GM19324 (cell line): ENCODE measurements at regions not wholly inside any gene's neighbourhood (a gene's known extent, or its start where the extent isn't known, plus 50 kb on each side); places are given as distances from the start of the nearest gene placed in this dataset.

Source experiments
- ATAC-seq: cut with Tn5 transposase; IDR thresholded peaks from one replicate; pipeline ENCODE4 v1.9.1; 2021; ENCODE audit warnings: mild to moderate bottlenecking, moderate library complexity; ENCODE audit not compliant: unreplicated experiment, low FRiP score

DNA sequence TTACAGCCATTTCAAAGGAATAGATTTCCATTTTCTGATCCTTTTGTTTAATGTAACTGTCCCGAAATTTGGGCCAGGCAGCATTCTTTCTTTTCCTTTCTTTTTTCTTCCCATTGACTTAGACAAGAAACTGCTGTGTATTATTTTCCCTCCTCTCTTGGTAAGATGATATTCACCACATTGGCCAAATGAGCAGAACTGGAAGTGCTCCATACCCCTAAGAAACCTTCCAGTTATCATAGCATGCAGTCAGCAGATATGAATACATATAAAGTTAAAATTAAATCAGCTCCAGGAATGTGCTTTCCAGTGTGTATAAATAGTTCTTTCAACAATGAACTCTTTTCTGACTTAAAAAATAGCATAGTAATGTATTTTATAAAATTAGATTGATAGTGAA, 168.5 kb upstream of the GAS1 start:
- ATAC-seq = no peak

- no peak for ATAC-seq
Observed at GRCh38 chr9:87116492-87116891, 169.2 kb upstream of the GAS1 start.

DNA sequence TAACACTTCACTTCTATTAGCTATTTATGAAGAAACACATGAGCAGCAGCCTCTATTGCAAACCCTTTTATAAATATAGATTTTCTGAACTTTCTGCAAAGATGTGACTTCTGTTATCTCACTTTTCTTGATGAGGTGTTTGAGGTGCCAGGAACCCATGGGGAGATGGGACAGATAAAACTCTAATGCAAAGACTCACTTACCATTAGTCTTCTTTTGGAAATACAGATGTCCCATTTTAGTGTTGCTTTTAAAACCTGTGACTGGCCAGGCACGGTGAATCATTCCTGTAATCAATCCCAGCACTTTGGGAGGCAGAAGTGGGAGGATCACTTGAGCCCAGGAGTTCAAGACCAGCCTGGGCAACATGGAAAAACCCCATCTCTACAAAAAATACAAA, 171.3 kb upstream of the GAS1 start:
- no peak for ATAC-seq

GRCh38 chr9:87119328-87119881, 172.1 kb upstream of the GAS1 start:
- no peak for ATAC-seq

DNA sequence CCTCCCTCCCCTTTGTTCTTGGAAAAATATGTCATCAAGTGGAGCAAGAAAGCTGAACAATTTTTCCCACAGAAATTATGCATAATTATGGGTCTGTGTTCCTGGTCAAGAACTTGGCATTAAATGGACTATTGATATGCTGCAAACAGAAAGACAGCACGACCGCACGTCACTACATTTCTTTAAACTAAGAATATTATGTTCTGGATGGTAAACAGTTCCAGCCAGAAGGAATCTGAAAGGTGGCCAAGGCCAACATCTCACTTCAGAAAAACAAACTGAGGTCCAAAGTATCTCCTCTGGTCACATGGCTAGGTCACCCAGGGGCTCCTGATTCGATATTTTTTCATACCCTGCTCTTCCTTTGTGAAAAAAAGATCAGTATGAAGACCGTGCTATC, 173.3 kb upstream of the GAS1 start:
- ATAC-seq = no peak

- ATAC-seq = no peak
Observed at GRCh38 chr9:87122947-87123685, 175.8 kb upstream of the GAS1 start.

DNA sequence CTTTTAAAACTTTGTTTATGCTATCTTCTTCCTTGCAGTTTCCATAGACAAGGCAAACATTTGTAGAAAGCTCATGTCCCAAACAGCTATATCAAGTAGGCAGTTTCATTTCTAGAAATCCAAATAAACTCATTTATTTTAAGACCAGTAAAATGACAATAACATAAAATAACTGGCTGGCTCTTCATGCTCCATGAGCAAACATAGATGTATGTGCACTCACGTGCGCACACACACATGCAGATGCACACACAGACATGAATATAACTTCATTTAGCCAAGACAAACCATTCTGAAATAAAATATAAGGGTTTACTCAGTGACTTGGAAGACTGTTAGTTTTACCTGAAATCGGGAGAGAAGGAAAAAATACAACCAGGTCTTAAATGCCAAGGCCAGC, 176.5 kb upstream of the GAS1 start:
- ATAC-seq = no peak

DNA sequence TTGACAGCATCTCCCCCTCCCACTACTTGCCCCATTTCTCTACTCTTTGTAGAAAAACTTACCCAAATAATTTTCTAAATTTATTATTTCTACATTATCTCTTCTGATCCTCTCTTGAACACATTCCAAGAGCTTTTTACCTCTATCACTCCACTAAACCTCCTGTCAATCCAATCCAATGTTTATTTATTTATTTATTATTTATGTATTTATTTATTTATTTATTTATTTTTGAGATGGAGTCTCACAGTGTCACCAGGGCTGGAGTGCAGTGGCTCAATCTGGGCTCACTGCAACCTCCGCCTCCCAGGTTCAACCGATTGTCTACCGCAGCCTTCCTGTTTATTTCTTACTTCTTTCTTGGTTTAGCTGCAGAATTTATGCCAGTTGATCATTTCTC, 178.5 kb upstream of the GAS1 start:
- no peak for ATAC-seq

DNA sequence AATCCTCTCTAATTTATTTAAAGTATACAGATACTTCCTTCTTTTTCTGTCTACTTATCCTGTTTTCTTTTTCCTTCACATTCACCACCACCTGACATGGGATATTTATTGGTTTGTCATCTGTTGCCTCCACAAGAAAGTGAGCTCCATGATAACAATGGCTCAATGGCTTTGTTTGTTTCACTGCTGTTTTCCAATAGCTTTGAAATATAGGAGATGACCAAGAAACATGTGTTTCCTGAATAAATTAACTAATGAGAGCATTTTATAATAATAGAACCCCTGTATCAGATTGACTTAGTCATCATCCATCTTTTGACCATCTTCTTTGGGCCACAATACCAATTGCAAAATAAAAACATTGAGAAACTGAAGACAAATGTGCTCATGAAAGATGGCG, 180.2 kb upstream of the GAS1 start:
- no peak for ATAC-seq

DNA sequence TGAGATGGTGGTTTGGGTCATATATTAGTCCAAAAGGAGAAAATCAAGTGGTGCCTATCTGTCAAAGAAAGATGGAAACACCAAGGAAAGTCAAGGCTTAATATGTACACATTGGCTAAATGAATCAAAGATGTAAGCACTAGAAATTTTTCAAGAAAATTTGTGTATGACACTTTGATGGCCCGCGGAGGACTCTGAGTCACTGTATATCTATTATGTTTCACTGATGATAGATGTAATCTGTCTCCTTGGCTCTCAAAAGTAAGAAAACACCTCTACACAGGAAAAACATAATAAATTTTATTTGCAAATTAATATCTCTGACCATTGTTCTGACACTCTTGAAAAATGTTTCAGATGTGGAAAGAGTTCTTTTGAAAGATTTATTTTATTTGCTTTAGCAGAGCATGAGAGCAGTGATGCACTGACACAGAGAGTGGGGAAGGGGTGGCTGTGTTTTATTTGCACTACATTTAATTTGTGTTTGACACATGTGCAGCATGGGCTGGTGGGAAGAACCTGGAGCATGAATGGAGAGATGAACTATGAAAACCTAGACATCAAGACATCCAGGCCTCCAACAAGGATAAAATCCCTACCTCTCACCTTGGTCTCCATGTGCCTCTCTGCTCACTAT, 180.8 kb upstream of the GAS1 start:
- ATAC-seq = no peak

DNA sequence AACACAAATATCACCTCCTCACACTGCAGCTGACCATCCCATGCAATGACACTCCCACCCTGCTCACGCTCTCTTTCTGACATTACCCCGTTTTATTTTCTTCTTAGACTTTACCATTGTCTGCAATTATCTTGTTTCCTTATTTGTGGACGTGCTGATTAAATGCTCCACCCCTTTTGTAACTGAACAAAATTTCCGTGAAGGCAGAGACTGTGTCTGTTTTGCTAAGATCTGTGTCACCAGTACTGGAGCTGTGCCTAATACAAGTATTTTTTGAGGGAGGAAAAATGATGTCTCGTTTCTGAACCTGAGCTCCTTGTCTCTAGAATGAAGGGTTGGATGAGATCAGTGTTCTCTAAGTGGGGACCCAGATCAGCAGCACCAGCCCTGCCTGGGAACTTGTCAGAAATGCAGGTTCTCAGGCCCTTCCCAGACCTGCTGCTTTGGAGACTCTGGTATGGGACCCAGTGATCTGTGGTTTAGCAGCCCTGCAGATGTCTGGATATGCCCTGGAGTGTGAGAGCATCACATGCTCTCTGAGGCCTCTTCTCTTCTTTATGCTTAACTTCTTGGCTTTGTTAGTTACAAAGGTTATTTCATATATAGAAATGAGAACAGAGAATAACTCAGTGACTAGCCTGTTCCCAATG, 181.7 kb upstream of the GAS1 start:
- ATAC-seq = no peak

GRCh38 chr9:87135074-87135473, 187.8 kb upstream of the GAS1 start:
- ATAC-seq = no peak

DNA sequence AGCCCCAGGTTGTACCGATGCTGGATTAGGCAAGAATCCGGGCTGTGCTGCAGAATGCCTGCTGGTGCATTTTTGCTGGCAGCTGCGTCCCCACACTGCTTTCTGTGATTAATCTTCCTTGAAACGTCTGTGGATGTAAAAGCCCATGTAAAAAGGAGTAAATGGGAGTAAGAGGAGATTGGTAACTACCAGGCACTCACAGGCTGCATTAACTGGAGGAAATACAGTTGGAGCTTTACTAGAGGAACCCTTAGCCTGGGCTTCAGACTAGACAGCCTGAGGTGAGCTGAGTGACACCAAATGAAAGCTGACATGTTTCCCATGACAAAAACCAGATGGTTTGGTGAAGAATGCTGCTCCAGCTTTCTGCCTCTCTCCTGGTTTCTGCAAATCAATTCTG, 190.4 kb upstream of the GAS1 start:
- no peak for ATAC-seq

DNA sequence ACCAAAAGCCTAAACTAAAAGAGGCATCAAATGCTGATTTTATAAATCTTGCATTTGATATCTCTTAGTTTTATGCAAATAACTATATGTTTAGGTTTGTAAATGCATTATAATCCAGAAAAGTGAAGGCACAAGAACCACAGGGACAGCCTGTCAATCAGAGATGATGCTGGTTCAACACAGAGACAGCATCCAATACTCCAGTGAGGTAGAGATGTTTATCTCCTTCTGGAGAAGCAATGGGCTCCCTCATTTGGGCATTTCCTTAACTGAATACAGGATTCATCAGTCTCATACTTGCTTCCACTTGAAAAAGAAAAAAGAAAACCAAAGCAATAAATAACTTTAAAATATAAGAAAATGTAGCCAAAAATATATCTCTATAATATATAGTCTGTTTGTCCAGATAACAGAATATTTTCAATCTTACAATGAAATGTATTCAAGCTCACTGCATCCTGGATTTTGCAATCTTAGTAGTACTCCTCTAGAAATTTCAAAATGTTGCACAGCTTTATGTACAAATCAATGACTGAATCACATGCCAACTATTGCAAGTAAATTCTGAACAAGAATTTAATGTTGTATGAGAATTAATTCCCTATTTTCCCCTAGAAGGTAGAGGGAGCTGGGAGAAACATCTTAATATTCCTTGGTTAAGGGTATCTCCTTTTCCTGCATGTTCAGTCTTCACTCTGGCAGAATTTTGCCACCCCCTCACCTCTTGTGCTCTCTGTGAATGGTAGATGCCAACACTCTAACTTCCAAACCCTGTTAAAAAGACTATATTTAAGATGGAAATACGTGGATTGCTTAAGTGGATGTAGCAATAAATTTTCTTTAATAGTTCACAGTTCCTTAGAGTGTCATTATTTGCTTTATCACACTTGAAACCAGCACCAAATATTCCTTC, 191.1 kb upstream of the GAS1 start:
- ATAC-seq = no peak

DNA sequence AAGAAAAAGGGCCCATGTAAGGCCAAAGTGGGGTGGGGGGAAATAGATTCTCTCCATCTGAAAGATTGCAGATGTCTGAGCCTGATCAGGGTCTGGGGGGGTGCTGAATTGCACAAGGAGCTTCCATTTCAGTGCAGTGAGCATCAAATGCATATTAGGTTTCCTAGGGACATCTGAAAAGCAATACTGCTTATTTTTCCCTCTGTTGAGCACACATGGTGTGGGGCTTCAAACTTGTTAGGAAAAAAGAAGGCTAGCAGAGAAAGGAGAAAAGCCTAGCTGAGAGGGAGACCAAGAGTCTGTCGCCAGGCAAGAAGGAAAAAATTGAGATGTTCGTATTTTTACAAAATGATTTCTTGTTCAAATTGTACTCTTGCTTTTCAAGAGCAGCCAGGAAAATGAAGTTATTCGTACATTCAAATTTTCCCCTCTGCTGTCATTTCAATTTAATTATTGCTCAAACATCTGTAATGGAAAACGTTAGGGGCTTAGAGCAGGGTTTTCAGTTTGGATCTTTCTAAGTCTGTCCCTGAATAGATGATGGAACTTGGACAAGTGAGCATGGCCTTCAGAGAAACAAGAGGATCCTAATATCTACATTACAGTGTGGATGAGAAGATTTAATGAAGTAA, 191.9 kb upstream of the GAS1 start:
- ATAC-seq = no peak

DNA sequence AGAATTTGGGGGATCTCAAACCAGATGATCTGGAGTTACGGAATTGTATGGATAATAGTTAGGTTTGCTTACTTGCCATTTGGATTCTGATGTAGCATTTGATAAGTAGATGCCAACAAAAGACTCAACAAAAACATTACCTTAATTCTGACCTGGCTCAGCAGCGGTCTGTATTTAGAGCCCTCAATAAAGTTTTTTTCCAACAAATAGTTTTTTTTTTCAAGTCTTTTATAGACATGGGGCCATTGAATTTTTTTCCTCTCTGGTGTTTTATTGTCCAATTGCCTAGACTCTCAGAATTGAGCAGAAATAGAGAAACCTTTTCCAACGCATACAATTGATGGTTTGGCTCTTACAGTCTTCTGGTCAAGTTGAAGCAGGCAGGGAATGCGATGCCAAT, 192.8 kb upstream of the GAS1 start:
- no peak for ATAC-seq

- no peak for ATAC-seq
Observed at GRCh38 chr9:87140605-87141109, 193.4 kb upstream of the GAS1 start.

- ATAC-seq = no peak
Observed at GRCh38 chr9:87141124-87141523, 193.8 kb upstream of the GAS1 start.

- ATAC-seq = no peak
Observed at GRCh38 chr9:87146933-87147332, 199.6 kb upstream of the GAS1 start.

GRCh38 chr9:87147839-87148238, 200.5 kb upstream of the GAS1 start:
- ATAC-seq = no peak
